Heart right ventricle (tissue), 16 donors: ENCODE measurements at regions not wholly inside any gene's neighbourhood (a gene's known extent, or its start where the extent isn't known, plus 50 kb on each side); places are given as distances from the start of the nearest gene placed in this dataset.

Experiments used
- ATAC-seq, 8 donors: fragments of 200-7000 bp; cut with Tn5 transposase; one replicate each; pipeline ENCODE4 v1.9.1; 2020; ENCODE audit warnings: mild to moderate bottlenecking in 8 of 8, moderate library complexity in 8 of 8, moderate number of reproducible peaks in 1 of 8
- DNase-seq, 2 donors: peaks; one replicate each; pipeline ENCODE4 v3.0.0-alpha.2; 2020
- H3K27ac ChIP-seq, 10 donors: fragments of 200-600 bp; sonication (generic) in 2 of 10; one replicate each; pipeline versions ENCODE4 v1.5.0 to v1.8.0; 2020 to 2022; ENCODE audit warnings: mild to moderate bottlenecking in 3 of 10
- H3K27me3 ChIP-seq, 7 donors: fragments of 200-600 bp; one replicate each; pipeline ENCODE4 v1.8.0; 2021 to 2022; ENCODE audit warnings: mild to moderate bottlenecking in 2 of 7
- H3K36me3 ChIP-seq, 9 donors: fragments of 200-600 bp; sonication (generic) in 1 of 9; one replicate each; pipeline versions ENCODE4 v1.5.0 to v1.8.0; 2020 to 2022; ENCODE audit warnings: mild to moderate bottlenecking in 2 of 9
- H3K4me1 ChIP-seq, 9 donors: fragments of 200-600 bp; sonication (generic) in 1 of 9; one replicate each; pipeline versions ENCODE4 v1.5.0 to v1.8.0; 2020 to 2022; ENCODE audit warnings: mild to moderate bottlenecking in 4 of 9
- H3K4me3 ChIP-seq, 10 donors: fragments of 200-600 bp; sonication (generic) in 2 of 10; one replicate each; pipeline versions ENCODE4 v1.5.0 to v1.8.0; 2020 to 2022; ENCODE audit warnings: mild to moderate bottlenecking in 7 of 10, moderate library complexity in 2 of 10
- H3K9me3 ChIP-seq, 11 donors: fragments of 200-600 bp in 10 of 11; sonication (generic) in 2 of 11; one replicate each; pipeline versions ENCODE4 v1.5.0 to v1.8.0; 2013 to 2022; ENCODE audit warnings: mild to moderate bottlenecking in 2 of 11, control low read depth in 1 of 11, moderate library complexity in 1 of 11
- CTCF ChIP-seq, 9 donors: fragments of 200-600 bp; sonication (generic) in 2 of 9; IDR thresholded peaks; one replicate each; pipeline versions ENCODE4 v1.5.0 to v1.8.0; 2021 to 2022; ENCODE audit warnings: antibody characterized with exemption in 9 of 9, mild to moderate bottlenecking in 5 of 9, moderate library complexity in 1 of 9
- WGBS, 2 donors: extraction: QIAGEN DNeasy Blood & Tissue Kit; methylation state at CpG; one replicate each; pipeline ENCODE4 v1.1.7; 2013; ENCODE audit warnings: inconsistent platforms in 1 of 2; 5-methylcytosine and 5-hydroxymethylcytosine counted together
- intact Hi-C, 10 donors: fragments of 100-400 bp; cut with DNase I; formaldehyde crosslinking; loops; one replicate each; pipeline versions ENCODE4 v1.11.1 to v1.14.2; 2022
- donor health status: Arrhythmogenic right ventricular cardiomyopathy.
- donor health status: ischemic (EF 13 %, LVEDD 7.1; RV severe dilation, severe dysfunction).
- donor health status: healthy with polysubstance abuse.
- donor health status: DM: no; HTN: yes; CAD: no.
- donor health status: DM: no; HTN: no; CAD: no.
- donor health status: ischemic (EF 25% LVEDD 6.9; RV normal size, moderate dysfunction).
- donor health status: ischemic (EF 25% LVEDD 5.7; RV mildly dilated, moderate dysfunction).
- donor health status: healthy.
- donor health status: DM: yes; HTN: yes; CAD: no.
- donor health status: Ischemic cardiomyopathy.
- donor health status: ischemic (EF 35%, LVEDD 5.7; RV mildly dilated, moderate dysfunction).
- donor health status: nonischemic (EF 11% LVEDD 7.7; RV severe dilation, severe dysfunction).
- donor health status: DM: yes; HTN: yes; CAD: no.
- donor health status: PGD.
- donor health status: ischemic (EF 29% LVEDD 5.4; RV normal size, mild dysfunction).
- donor health status: nonischemic (EF 23%, LVEDD 6.1; RV moderate dilation, normal function).

- Histone ChIP-seq H3K27ac (no peak overlapping the region), H3K9me3 (peaks cover 0 to 52% (median 0%) of the 10 kb centered on the region in 11 donors), H3K27me3 (no peaks in the 10 kb centered on the region), H3K36me3 (no peaks in the 10 kb centered on the region), H3K4me1 (no peaks in the 10 kb centered on the region), H3K4me3 (no peak overlapping the region)
- WGBS, 2 donors = 11 to 22% methylated on average over 1 of the region's 1 CpG
- intact Hi-C loops = no loop called here
- no peak for ATAC-seq
- no peak for DNase-seq
- no peak for TF ChIP-seq CTCF (IDR thresholded peaks at IDR 0.05)
These were observed 628.7 kb downstream of the AMY1C start for GRCh38 chr1:104378414-104378813.

- H3K27me3 ChIP-seq = no peaks in the 10 kb centered on the region
- no peak overlapping the region for H3K27ac ChIP-seq
- 87 to 89% methylated on average over 2 of the region's 2 CpGs for WGBS, 2 donors
- no peaks in the 10 kb centered on the region for H3K4me1 ChIP-seq
- TF ChIP-seq CTCF (IDR thresholded peaks at IDR 0.05) = no peak
- intact Hi-C loops = no loop called here
- H3K9me3 ChIP-seq = peaks cover 0 to 42% (median 0%) of the 10 kb centered on the region in 11 donors
- no peak for ATAC-seq
- no peaks in the 10 kb centered on the region for H3K36me3 ChIP-seq
- DNase-seq = no peak
- no peak overlapping the region for H3K4me3 ChIP-seq
These were observed 630.3 kb downstream of the AMY1C start for GRCh38 chr1:104380003-104380402.

- ATAC-seq (no peak), DNase-seq (no peak)
- no peak for TF ChIP-seq CTCF (IDR thresholded peaks at IDR 0.05)
- Histone ChIP-seq H3K27me3 (no peaks in the 10 kb centered on the region), H3K9me3 (peaks cover 0 to 38% (median 6%) of the 10 kb centered on the region in 11 donors), H3K4me1 (no peaks in the 10 kb centered on the region), H3K27ac (no peak overlapping the region), H3K36me3 (no peaks in the 10 kb centered on the region), H3K4me3 (no peak overlapping the region)
- intact Hi-C loops = no loop called here
- 67 to 79% methylated on average over 5 of the region's 5 CpGs for WGBS, 2 donors
These were observed 638.2 kb downstream of the AMY1C start for GRCh38 chr1:104387716-104388508.

GRCh38 chr1:104392552-104392951 lies 642.9 kb downstream of the AMY1C start:
- intact Hi-C loops = no loop called here

More at GRCh38 chr1:104392552-104392951, 642.9 kb downstream of the AMY1C start:
- DNase-seq = no peak
- no peaks in the 10 kb centered on the region for H3K27me3 ChIP-seq
- peaks cover 0 to 42% (median 7%) of the 10 kb centered on the region in 11 donors for H3K9me3 ChIP-seq
- ATAC-seq = no peak
- H3K27ac ChIP-seq = no peak overlapping the region
- H3K36me3 ChIP-seq = no peaks in the 10 kb centered on the region
- no peak overlapping the region for H3K4me3 ChIP-seq
- 55 to 77% methylated on average over 1 of the region's 1 CpG for WGBS, 2 donors
- TF ChIP-seq CTCF (IDR thresholded peaks at IDR 0.05) = no peak
- no peaks in the 10 kb centered on the region for H3K4me1 ChIP-seq
